ENCODE measurements at regions not wholly inside any gene's neighbourhood (a gene's known extent, or its start where the extent isn't known, plus 50 kb on each side); places are given as distances from the start of the nearest gene placed in this dataset.

DNA sequence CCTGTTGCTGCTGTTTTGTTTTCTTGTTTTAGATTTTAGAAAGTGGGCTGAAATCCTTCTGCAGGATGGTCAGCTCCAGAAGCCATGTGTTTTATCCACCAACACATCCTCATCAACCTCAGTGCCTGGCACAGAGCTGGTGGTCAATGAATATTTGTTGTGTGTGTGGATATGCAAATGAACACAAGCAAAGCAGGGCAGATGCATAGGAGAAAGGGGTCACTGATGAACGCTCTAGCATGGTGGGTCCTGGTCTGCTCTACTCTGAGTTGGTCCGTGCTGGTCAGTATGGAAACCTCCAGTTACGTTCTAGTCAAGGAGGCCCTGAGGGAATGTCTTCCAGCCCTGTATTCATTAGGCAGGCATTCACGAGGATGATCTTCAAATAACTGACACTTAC is 682.5 kb downstream of the QKI start:
- Histone ChIP-seq H3K4me1 (ENCODE audit: insufficient read depth, low read length) (no peaks in the 10 kb centered on the region), H2AFZ (ENCODE audit: low read length) (no peak overlapping the region), H3K14ac (ENCODE audit: insufficient read depth, low read length) (no peak overlapping the region), H2BK12ac (ENCODE audit: insufficient read length, low read depth, low read length) (no peak overlapping the region), H3K27ac (ENCODE audit: insufficient read length, low read depth, low read length) (no peak overlapping the region), H2BK120ac (ENCODE audit: low read depth, low read length, poor library complexity, severe bottlenecking) (no peak overlapping the region), H3K79me2 (ENCODE audit: insufficient read depth, low read length) (no peaks in the 10 kb centered on the region), H3T11ph (ENCODE audit: low read length) (no peak overlapping the region), H2BK20ac (ENCODE audit: low read depth, low read length, poor library complexity, severe bottlenecking) (no peak overlapping the region), H3K23me2 (ENCODE audit: insufficient read length, low read depth, low read length, poor library complexity, severe bottlenecking) (no peaks in the 10 kb centered on the region), H3K27me3 (ENCODE audit: insufficient read depth, low read length) (no peaks in the 10 kb centered on the region), H3K79me1 (ENCODE audit: insufficient read depth, low read depth, low read length, poor library complexity, severe bottlenecking) (no peaks in the 10 kb centered on the region), H3K56ac (ENCODE audit: insufficient read length, low read depth, low read length) (no peak overlapping the region), H3K23ac (ENCODE audit: insufficient read length, low read depth, low read length) (no peak overlapping the region), H4K5ac (ENCODE audit: insufficient read length, low read depth, low read length) (no peak overlapping the region), H3K4ac (ENCODE audit: low read depth, low read length) (no peak overlapping the region), H2BK5ac (ENCODE audit: insufficient read length, low read length) (no peak overlapping the region), H3K18ac (ENCODE audit: insufficient read length, low read depth, low read length) (no peak overlapping the region), H2BK15ac (ENCODE audit: low read depth, low read length) (no peak overlapping the region), H2AK5ac (ENCODE audit: insufficient read length, low read length) (no peak overlapping the region), H3K9me3 (ENCODE audit: control insufficient read depth, low read depth, low read length) (no peaks in the 10 kb centered on the region), H3K4me2 (ENCODE audit: insufficient read depth, insufficient read length, low read length) (no peak overlapping the region), H3K9ac (ENCODE audit: extremely low read depth, insufficient read length, low read length) (no peak overlapping the region), H4K91ac (ENCODE audit: insufficient read length, low read depth, low read length) (no peak overlapping the region), H4K8ac (replicated peaks; ENCODE audit: insufficient read length, low read depth, low read length) (no peak overlapping the region), H4K20me1 (ENCODE audit: control insufficient read depth, insufficient read depth, insufficient read length) (peaks cover 3% of the 10 kb centered on the region)
- Mint-ChIP-seq H3K9me3 (peaks cover 0 to 3% of the 10 kb centered on the region in 2 experiments; a peak in 2 of 5 replicates), H3K27me3 (ENCODE audit: low read depth) (no peaks in the 10 kb centered on the region), H3K36me3 (ENCODE audit: insufficient read depth in 1 of 3, low read depth in 3 of 3) (peaks cover 0 to 12% (median 0%) of the 10 kb centered on the region in 3 experiments; a peak in 2 of 7 replicates), H3K4me3 (no peak overlapping the region), H3K4me1 (peaks cover 23 to 27% of the 10 kb centered on the region in 2 experiments), H3K27ac (no peak overlapping the region; a peak in 2 of 7 replicates)
- WGBS (ENCODE audit: extremely low coverage, insufficient read length, low lambda C conversion rate): no CpG with 5 or more reads among the region's 4 CpGs
- DNase-seq: no peak
- TF ChIP-seq, protein P1, sequence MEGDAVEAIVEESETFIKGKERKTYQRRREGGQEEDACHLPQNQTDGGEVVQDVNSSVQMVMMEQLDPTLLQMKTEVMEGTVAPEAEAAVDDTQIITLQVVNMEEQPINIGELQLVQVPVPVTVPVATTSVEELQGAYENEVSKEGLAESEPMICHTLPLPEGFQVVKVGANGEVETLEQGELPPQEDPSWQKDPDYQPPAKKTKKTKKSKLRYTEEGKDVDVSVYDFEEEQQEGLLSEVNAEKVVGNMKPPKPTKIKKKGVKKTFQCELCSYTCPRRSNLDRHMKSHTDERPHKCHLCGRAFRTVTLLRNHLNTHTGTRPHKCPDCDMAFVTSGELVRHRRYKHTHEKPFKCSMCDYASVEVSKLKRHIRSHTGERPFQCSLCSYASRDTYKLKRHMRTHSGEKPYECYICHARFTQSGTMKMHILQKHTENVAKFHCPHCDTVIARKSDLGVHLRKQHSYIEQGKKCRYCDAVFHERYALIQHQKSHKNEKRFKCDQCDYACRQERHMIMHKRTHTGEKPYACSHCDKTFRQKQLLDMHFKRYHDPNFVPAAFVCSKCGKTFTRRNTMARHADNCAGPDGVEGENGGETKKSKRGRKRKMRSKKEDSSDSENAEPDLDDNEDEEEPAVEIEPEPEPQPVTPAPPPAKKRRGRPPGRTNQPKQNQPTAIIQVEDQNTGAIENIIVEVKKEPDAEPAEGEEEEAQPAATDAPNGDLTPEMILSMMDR (conservative IDR thresholded peaks at IDR 0.05): no peak

Measured in H9 (cell line).